SK-N-SH (cell line): ENCODE measurements at regions not wholly inside any gene's neighbourhood (a gene's known extent, or its start where the extent isn't known, plus 50 kb on each side); places are given as distances from the start of the nearest gene placed in this dataset.

Experiments
- CTCF ChIA-PET: fragments of 300-600, 350-600 bp; formaldehyde crosslinking; extraction: SDS; loops from one replicate; lab custom pipeline; 2021; lab: Yijun Ruan, JAX
- POLR2A ChIA-PET: fragments of 350-600 bp; sonication (Branson Sonifier 250); formaldehyde crosslinking; extraction: SDS; loops from one replicate; lab custom pipeline; 2020; ENCODE audit warnings: antibody characterized with exemption, inconsistent platforms; lab: Yijun Ruan, JAX
- DNase-seq: peaks from one replicate; pipeline ENCODE4 v3.0.0; 2012
- H2AFZ ChIP-seq: fragments of 200-600 bp; sonication (generic); 2 replicates; pipeline ENCODE4 v1.8.1; 2016; ENCODE audit warnings: antibody characterized with exemption, mild to moderate bottlenecking, low read depth
- H3F3A ChIP-seq: fragments of 200-600 bp; sonication (generic); replicated peaks from 2 replicates; pipeline ENCODE3; 2016; ENCODE audit warnings: antibody characterized with exemption, mild to moderate bottlenecking; ENCODE audit not compliant: insufficient read depth
- H3K27ac ChIP-seq, 2 experiments: fragments of 200-500 bp in 1 of 2; fragments of 200-600 bp in 1 of 2; sonication (Bioruptor generic) in 1 of 2; sonication (generic), shearing (Covaris generic) in 1 of 2; 2 replicates each; pipeline versions ENCODE4 v1.5.1 to v1.6.1; 2014 to 2016; ENCODE audit warnings: low read depth in 2 of 2, inconsistent platforms in 1 of 2, low read length in 1 of 2, mild to moderate bottlenecking in 1 of 2, mixed read lengths in 1 of 2
- H3K27me3 ChIP-seq: fragments of 200-600 bp; sonication (generic), shearing (Covaris generic); 2 replicates; pipeline ENCODE4 v1.6.1; 2016; ENCODE audit warnings: mixed run types; ENCODE audit not compliant: insufficient read depth
- H3K36me3 ChIP-seq, 2 experiments: fragments of 200-500 bp in 1 of 2; fragments of 200-600 bp in 1 of 2; sonication (Bioruptor generic) in 1 of 2; sonication (generic) in 1 of 2; replicated peaks in 1 of 2; 2 replicates each; pipeline versions ENCODE3 to v1.5.1; 2014 to 2016; ENCODE audit warnings: low read length in 1 of 2, mild to moderate bottlenecking in 1 of 2; ENCODE audit not compliant: insufficient read depth in 2 of 2, control insufficient read depth in 1 of 2
- H3K4me1 ChIP-seq, 2 experiments: fragments of 200-500 bp in 1 of 2; fragments of 200-600 bp in 1 of 2; sonication (Bioruptor generic) in 1 of 2; sonication (generic), shearing (Covaris generic) in 1 of 2; 2 replicates each; pipeline versions ENCODE4 v1.5.1 to v1.6.1; 2014 to 2016; ENCODE audit warnings: low read depth in 1 of 2, low read length in 1 of 2, mixed run types in 1 of 2; ENCODE audit not compliant: insufficient read depth in 2 of 2, control insufficient read depth in 1 of 2
- H3K4me2 ChIP-seq: fragments of 200-600 bp; sonication (generic), shearing (Covaris generic); 2 replicates; pipeline ENCODE4 v1.6.1; 2017; ENCODE audit warnings: mixed run types
- H3K4me3 ChIP-seq, 2 experiments: fragments of 200-500 bp in 1 of 2; fragments of 200-600 bp in 1 of 2; sonication (Bioruptor generic) in 1 of 2; sonication (generic), shearing (Covaris generic) in 1 of 2; 2 replicates each; pipeline versions ENCODE4 v1.5.1 to v1.8.1; 2014 to 2016; ENCODE audit warnings: low read depth in 2 of 2, inconsistent platforms in 1 of 2, low read length in 1 of 2, mild to moderate bottlenecking in 1 of 2, mixed read lengths in 1 of 2, moderate library complexity in 1 of 2
- H3K79me2 ChIP-seq: fragments of 200-600 bp; sonication (generic); 2 replicates; pipeline ENCODE4 v1.8.1; 2017; ENCODE audit warnings: mild to moderate bottlenecking; ENCODE audit not compliant: insufficient read depth
- H3K9ac ChIP-seq: fragments of 200-600 bp; sonication (generic); 2 replicates; pipeline ENCODE4 v1.6.1; 2017; ENCODE audit warnings: mixed run types
- H3K9me2 ChIP-seq: fragments of 200-600 bp; sonication (generic); 2 replicates; pipeline ENCODE4 v1.6.1; 2017; ENCODE audit warnings: mixed run types
- H3K9me3 ChIP-seq: fragments of 200-600 bp; sonication (generic); 2 replicates; pipeline ENCODE4 v1.6.1; 2017; ENCODE audit warnings: mixed run types, mild to moderate bottlenecking, moderate library complexity
- H4K20me1 ChIP-seq: fragments of 200-600 bp; sonication (generic); 2 replicates; pipeline ENCODE4 v1.6.1; 2017; ENCODE audit warnings: mild to moderate bottlenecking, mixed run types; ENCODE audit not compliant: insufficient read depth
- FOXJ3 ChIP-seq: sonication (generic); formaldehyde crosslinking; IDR thresholded peaks from 2 replicates; pipeline ENCODE4 v1.5.1; 2020; ENCODE audit warnings: mild to moderate bottlenecking, missing genetic modification reagents
- FOXM1 ChIP-seq: IDR thresholded peaks from 2 replicates; pipeline ENCODE4 v1.4.0; 2012; ENCODE audit warnings: low read depth, mild to moderate bottlenecking
- MXI1 ChIP-seq: IDR thresholded peaks from 2 replicates; pipeline ENCODE4 v1.6.1; 2012; ENCODE audit warnings: mild to moderate bottlenecking, low read depth, low read length, improper control_type of control experiment
- NRF1 ChIP-seq: IDR thresholded peaks from 2 replicates; pipeline ENCODE4 v1.6.1; 2012; ENCODE audit warnings: low read depth, mild to moderate bottlenecking, low read length
- POLR2AphosphoS5 ChIP-seq: IDR thresholded peaks from 2 replicates; pipeline ENCODE4 v1.6.1; 2012; ENCODE audit warnings: low read depth, low read length
- SMC3 ChIP-seq: IDR thresholded peaks from 2 replicates; pipeline ENCODE4 v1.6.1; 2012; ENCODE audit warnings: low read depth, low read length, improper control_type of control experiment
- TAF1 ChIP-seq: IDR thresholded peaks from 2 replicates; pipeline ENCODE4 v1.6.1; 2012; ENCODE audit warnings: low read depth, mild to moderate bottlenecking, low read length, moderate library complexity, borderline replicate concordance
- YY1 ChIP-seq: IDR thresholded peaks from 2 replicates; pipeline ENCODE4 v1.4.0; 2012; ENCODE audit warnings: low read depth, mild to moderate bottlenecking
- WGBS: methylation state at CpG from one replicate; pipeline ENCODE4 v1.1.6; 2017; ENCODE audit warnings: low lambda C conversion rate; 5-methylcytosine and 5-hydroxymethylcytosine counted together
- TF ChIP-seq, protein P1 (sequence below): IDR thresholded peaks from 2 replicates; pipeline ENCODE4 v1.6.1; 2012; ENCODE audit warnings: mild to moderate bottlenecking, low read depth, low read length, moderate library complexity
- TF ChIP-seq, protein P2 (sequence below): fragments of 150-350 bp; IDR thresholded peaks from 2 replicates; pipeline ENCODE4 v1.6.1; 2016; ENCODE audit warnings: mild to moderate bottlenecking, low read depth, low read length
- TF ChIP-seq, protein P3 (sequence below): IDR thresholded peaks from 2 replicates; pipeline ENCODE4 v1.4.0; 2012; ENCODE audit warnings: low read depth, borderline replicate concordance
- TF ChIP-seq, protein P4 (sequence below): IDR thresholded peaks from 2 replicates; pipeline ENCODE4 v1.4.0; 2012; ENCODE audit warnings: low read depth
- TF ChIP-seq, protein P5 (sequence below): fragments of 150-350 bp; IDR thresholded peaks from 2 replicates; pipeline ENCODE4 v1.6.1; 2017; ENCODE audit warnings: antibody characterized with exemption, low read length, low read depth, borderline replicate concordance
- TF ChIP-seq, protein P6 (sequence below): IDR thresholded peaks from 2 replicates; pipeline ENCODE4 v1.4.0; 2012; ENCODE audit warnings: low read depth, borderline replicate concordance

DNA sequence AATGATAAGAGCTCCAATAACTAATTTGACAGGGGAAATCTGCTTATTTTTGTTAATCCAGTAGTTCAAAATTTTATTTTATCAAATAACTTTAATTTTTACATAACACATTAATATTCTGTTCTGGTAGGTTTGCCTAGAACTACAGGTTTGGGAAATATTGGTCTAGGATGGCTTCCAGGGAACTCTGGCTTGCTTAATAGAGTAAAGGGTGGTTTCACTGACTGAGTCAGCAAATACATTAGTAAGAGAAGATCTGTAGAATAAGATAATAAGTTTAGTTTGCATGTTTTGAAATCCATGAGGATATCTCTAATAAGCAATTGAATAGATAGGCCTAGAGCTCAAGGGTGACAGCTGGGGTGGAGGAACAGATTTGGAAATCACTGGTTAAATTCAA is 500.7 kb downstream of the ZNF674 start (continued):
- TF ChIP-seq, protein P1, sequence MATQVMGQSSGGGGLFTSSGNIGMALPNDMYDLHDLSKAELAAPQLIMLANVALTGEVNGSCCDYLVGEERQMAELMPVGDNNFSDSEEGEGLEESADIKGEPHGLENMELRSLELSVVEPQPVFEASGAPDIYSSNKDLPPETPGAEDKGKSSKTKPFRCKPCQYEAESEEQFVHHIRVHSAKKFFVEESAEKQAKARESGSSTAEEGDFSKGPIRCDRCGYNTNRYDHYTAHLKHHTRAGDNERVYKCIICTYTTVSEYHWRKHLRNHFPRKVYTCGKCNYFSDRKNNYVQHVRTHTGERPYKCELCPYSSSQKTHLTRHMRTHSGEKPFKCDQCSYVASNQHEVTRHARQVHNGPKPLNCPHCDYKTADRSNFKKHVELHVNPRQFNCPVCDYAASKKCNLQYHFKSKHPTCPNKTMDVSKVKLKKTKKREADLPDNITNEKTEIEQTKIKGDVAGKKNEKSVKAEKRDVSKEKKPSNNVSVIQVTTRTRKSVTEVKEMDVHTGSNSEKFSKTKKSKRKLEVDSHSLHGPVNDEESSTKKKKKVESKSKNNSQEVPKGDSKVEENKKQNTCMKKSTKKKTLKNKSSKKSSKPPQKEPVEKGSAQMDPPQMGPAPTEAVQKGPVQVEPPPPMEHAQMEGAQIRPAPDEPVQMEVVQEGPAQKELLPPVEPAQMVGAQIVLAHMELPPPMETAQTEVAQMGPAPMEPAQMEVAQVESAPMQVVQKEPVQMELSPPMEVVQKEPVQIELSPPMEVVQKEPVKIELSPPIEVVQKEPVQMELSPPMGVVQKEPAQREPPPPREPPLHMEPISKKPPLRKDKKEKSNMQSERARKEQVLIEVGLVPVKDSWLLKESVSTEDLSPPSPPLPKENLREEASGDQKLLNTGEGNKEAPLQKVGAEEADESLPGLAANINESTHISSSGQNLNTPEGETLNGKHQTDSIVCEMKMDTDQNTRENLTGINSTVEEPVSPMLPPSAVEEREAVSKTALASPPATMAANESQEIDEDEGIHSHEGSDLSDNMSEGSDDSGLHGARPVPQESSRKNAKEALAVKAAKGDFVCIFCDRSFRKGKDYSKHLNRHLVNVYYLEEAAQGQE: no peak
- no peak for TF ChIP-seq NRF1
- TF ChIP-seq POLR2AphosphoS5: no peak

DNA sequence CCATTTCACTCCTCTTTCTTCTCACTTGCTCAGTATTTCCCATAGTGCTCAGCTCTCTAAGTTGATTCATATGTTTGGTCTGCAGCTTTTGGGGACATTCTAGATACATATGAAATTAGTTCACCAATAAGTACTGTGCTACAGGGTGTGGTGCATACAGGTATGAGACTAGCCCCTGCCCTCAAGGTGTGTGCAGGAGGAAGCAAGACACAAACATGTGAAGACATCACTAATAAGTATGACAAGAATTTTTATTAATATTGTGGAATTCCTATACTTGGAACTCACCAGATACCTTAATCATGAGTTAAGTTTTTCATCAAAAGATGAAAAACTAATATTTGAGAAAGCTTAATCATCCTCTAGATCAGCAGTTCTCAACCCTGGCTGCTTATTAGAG is 505.2 kb downstream of the ZNF674 start:
- H3F3A ChIP-seq: no peaks in the 10 kb centered on the region
- POLR2A ChIA-PET: no interaction called here
- DNase-seq: no peak

DNA sequence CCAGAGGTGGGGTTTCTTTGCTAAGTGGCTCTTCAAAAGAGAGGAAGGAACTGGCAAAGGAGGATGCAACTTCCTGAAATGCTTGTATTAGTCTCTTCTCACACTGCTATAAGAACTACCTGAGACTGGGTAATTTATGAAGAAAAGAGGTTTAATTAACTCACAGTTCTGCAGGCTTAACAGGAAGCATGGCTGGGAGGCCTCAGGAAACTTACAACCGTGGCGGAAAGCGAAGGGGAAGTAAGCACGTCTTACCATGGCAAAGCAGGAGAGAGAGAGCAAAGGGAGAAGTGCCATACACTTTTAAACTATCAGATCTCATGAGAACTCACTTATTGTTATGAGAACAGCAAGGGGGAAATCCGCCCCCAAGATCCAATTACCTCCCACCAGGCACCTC is 505.7 kb downstream of the ZNF674 start:
- Histone ChIP-seq H3F3A (no peaks in the 10 kb centered on the region), H3K36me3 (no peaks in the 10 kb centered on the region), H3K79me2 (no peaks in the 10 kb centered on the region), H3K9me3 (peaks cover 6% of the 10 kb centered on the region; the same call in 1 of the 2 replicates), H3K27ac (no peak overlapping the region), H3K4me3 (no peak overlapping the region), H3K9ac (no peak overlapping the region), H3K27me3 (no peaks in the 10 kb centered on the region), H2AFZ (no peak overlapping the region), H3K4me2 (no peak overlapping the region), H3K4me1 (no peaks in the 10 kb centered on the region), H4K20me1 (no peaks in the 10 kb centered on the region), H3K9me2 (no peaks in the 10 kb centered on the region)
- DNase-seq: no peak
- WGBS: 23% methylated on average over 5 of the region's 5 CpGs
- CTCF ChIA-PET: no interaction called here
- POLR2A ChIA-PET: no interaction called here
- TF ChIP-seq FOXM1 (no peak), MXI1 (no peak), NRF1 (no peak), TAF1 (no peak), SMC3 (no peak), YY1 (no peak)
- TF ChIP-seq, protein P2, sequence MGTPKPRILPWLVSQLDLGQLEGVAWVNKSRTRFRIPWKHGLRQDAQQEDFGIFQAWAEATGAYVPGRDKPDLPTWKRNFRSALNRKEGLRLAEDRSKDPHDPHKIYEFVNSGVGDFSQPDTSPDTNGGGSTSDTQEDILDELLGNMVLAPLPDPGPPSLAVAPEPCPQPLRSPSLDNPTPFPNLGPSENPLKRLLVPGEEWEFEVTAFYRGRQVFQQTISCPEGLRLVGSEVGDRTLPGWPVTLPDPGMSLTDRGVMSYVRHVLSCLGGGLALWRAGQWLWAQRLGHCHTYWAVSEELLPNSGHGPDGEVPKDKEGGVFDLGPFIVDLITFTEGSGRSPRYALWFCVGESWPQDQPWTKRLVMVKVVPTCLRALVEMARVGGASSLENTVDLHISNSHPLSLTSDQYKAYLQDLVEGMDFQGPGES: no peak
- TF ChIP-seq, protein P3, sequence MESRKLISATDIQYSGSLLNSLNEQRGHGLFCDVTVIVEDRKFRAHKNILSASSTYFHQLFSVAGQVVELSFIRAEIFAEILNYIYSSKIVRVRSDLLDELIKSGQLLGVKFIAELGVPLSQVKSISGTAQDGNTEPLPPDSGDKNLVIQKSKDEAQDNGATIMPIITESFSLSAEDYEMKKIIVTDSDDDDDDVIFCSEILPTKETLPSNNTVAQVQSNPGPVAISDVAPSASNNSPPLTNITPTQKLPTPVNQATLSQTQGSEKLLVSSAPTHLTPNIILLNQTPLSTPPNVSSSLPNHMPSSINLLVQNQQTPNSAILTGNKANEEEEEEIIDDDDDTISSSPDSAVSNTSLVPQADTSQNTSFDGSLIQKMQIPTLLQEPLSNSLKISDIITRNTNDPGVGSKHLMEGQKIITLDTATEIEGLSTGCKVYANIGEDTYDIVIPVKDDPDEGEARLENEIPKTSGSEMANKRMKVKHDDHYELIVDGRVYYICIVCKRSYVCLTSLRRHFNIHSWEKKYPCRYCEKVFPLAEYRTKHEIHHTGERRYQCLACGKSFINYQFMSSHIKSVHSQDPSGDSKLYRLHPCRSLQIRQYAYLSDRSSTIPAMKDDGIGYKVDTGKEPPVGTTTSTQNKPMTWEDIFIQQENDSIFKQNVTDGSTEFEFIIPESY: no peak
- TF ChIP-seq, protein P4, sequence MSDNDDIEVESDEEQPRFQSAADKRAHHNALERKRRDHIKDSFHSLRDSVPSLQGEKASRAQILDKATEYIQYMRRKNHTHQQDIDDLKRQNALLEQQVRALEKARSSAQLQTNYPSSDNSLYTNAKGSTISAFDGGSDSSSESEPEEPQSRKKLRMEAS: no peak
- TF ChIP-seq, protein P5, sequence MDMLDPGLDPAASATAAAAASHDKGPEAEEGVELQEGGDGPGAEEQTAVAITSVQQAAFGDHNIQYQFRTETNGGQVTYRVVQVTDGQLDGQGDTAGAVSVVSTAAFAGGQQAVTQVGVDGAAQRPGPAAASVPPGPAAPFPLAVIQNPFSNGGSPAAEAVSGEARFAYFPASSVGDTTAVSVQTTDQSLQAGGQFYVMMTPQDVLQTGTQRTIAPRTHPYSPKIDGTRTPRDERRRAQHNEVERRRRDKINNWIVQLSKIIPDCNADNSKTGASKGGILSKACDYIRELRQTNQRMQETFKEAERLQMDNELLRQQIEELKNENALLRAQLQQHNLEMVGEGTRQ: no peak
- TF ChIP-seq, protein P6, sequence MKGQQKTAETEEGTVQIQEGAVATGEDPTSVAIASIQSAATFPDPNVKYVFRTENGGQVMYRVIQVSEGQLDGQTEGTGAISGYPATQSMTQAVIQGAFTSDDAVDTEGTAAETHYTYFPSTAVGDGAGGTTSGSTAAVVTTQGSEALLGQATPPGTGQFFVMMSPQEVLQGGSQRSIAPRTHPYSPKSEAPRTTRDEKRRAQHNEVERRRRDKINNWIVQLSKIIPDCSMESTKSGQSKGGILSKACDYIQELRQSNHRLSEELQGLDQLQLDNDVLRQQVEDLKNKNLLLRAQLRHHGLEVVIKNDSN: no peak

More for the DNA sequence above, 505.2 kb downstream of the ZNF674 start:
- no peak overlapping the region for H3K4me2 ChIP-seq
- H3K9me2 ChIP-seq: no peaks in the 10 kb centered on the region
- no peaks in the 10 kb centered on the region for H4K20me1 ChIP-seq
- H2AFZ ChIP-seq: no peak overlapping the region
- CTCF ChIA-PET: no interaction called here
- H3K9ac ChIP-seq: no peak overlapping the region
- no peaks in the 10 kb centered on the region for H3K79me2 ChIP-seq
- TF ChIP-seq YY1 (no peak), FOXJ3 (CRISPR knock-in tag) (no peak)
- peaks cover 6% of the 10 kb centered on the region; the same call in 1 of the 2 replicates for H3K9me3 ChIP-seq
- H3K27ac ChIP-seq: no peak overlapping the region
- H3K27me3 ChIP-seq: no peaks in the 10 kb centered on the region
- H3K4me3 ChIP-seq: no peak overlapping the region
- H3K4me1 ChIP-seq: no peaks in the 10 kb centered on the region
- no peaks in the 10 kb centered on the region for H3K36me3 ChIP-seq
